ENCODE measurements at regions not wholly inside any gene's neighbourhood (a gene's known extent, or its start where the extent isn't known, plus 50 kb on each side); places are given as distances from the start of the nearest gene placed in this dataset.

DNA sequence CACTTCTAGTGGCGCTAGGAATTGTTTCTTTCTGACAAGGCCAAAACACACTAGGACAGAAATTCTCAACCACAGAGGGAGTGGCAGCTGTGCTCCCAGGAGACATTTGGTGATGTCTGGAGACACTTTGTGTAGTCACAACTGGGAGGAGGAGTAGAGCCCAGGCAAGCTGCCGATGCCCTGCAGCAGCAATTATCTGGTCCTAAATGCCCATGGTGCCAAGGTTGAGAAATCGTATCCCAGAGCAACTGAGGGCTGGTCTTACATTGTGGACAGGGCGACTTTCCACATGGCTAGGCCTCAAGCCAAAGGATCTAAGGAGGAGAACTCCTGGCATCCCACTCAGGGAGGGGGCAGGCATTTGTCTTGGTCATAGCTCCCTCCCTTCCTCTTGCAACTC lies 259.9 kb downstream of the GADD45G start:
- Histone ChIP-seq H2BK120ac (replicated peaks; ENCODE audit: low read depth, low read length) (no peak overlapping the region), H2BK5ac (ENCODE audit: low read depth, low read length) (no peak overlapping the region), H4K5ac (ENCODE audit: insufficient read length, low read depth, low read length) (peak overlapping the region; percentile 26), H2BK12ac (ENCODE audit: low read depth, low read length) (no peak overlapping the region), H3K9me3 (ENCODE audit: insufficient read depth in 2 of 2, low read depth in 1 of 2, low read length in 1 of 2) (no peaks in the 10 kb centered on the region), H3K4ac (replicated peaks; ENCODE audit: insufficient read length, low read depth, low read length) (no peak overlapping the region), H3K23me2 (ENCODE audit: low read depth, low read length) (0 out of 2 replicates have a peak, but pooled peaks cover 3% of the 10 kb centered on the region), H2AFZ (ENCODE audit: low read length) (no peak overlapping the region), H4K20me1 (replicated peaks in 1 of 2; ENCODE audit: control insufficient read depth in 1 of 2, insufficient read depth in 2 of 2, low read length in 2 of 2) (no peaks in the 10 kb centered on the region), H3K79me1 (ENCODE audit: low read depth, low read length) (no peaks in the 10 kb centered on the region), H4K91ac (replicated peaks; ENCODE audit: insufficient read length, low read length) (no peak overlapping the region), H3K36me3 (ENCODE audit: control insufficient read depth in 2 of 4, insufficient read depth in 4 of 4, low read length in 3 of 4) (no peaks in the 10 kb centered on the region), H3K4me3 (ENCODE audit: extremely low read depth in 1 of 4, insufficient read depth in 2 of 4, low read depth in 3 of 4, low read length in 4 of 4) (no peak overlapping the region), H2BK15ac (ENCODE audit: low read length) (no peak overlapping the region), H3K23ac (ENCODE audit: insufficient read length) (no peak overlapping the region), H3K79me2 (ENCODE audit: control insufficient read depth in 1 of 2, insufficient read depth in 2 of 2, low read length in 2 of 2) (no peaks in the 10 kb centered on the region), H3K27ac (ENCODE audit: low read depth, low read length) (no peak overlapping the region), H3K9ac (replicated peaks in 1 of 4; ENCODE audit: extremely low read depth in 1 of 4, low read depth in 3 of 4, low read length in 3 of 4) (no peak overlapping the region), H4K8ac (ENCODE audit: extremely low read depth, insufficient read depth, low read length) (no peak overlapping the region), H3K18ac (ENCODE audit: extremely low read depth, low read length) (no peak overlapping the region), H3K27me3 (replicated peaks in 1 of 4; ENCODE audit: control insufficient read depth in 3 of 4, extremely low read depth in 1 of 4, insufficient read depth in 3 of 4, low read length in 3 of 4) (no peaks in the 10 kb centered on the region), H3K4me1 (replicated peaks in 1 of 4; ENCODE audit: control insufficient read depth in 3 of 4, insufficient read depth in 4 of 4, low read length in 3 of 4) (no peaks in the 10 kb centered on the region; a peak in 1 of 7 replicates), H2BK20ac (ENCODE audit: low read length) (no peak overlapping the region), H3K56ac (replicated peaks; ENCODE audit: insufficient read length, low read depth, low read length) (no peak overlapping the region), H2AK5ac (ENCODE audit: low read depth, low read length) (no peak overlapping the region), H3K14ac (ENCODE audit: insufficient read length) (no peak overlapping the region), H3K4me2 (ENCODE audit: insufficient read depth in 1 of 2, low read depth in 2 of 2, low read length in 2 of 2) (no peak overlapping the region)
- ChIA-PET POLR2A (ENCODE audit: partially characterized antibody) (no interaction called here), CTCF (ENCODE audit: partially characterized antibody) (interaction anchor here (1.1 to 1.3 kb wide), 2 partner anchors 17 to 270 kb away, joined by 3 read pairs; no protein-coding TSS in a partner anchor)
- DNase-seq (ENCODE audit: low read depth in 1 of 2, low spot score in 2 of 2) (no peak), FAIRE-seq (no peak)
- TF ChIP-seq RNF2 (IDR thresholded peaks at IDR 0.05; ENCODE audit: borderline replicate concordance, low read depth, low read length, missing control alignments, poor library complexity, severe bottlenecking) (no peak), RFX5 (IDR thresholded peaks at IDR 0.05; ENCODE audit: borderline replicate concordance, low read depth, low read length) (no peak), KDM5A (IDR thresholded peaks at IDR 0.05; ENCODE audit: low read length) (no peak), PHF8 (conservative IDR thresholded peaks at IDR 0.05; ENCODE audit: low read depth, low read length) (no peak), ASH2L (IDR thresholded peaks at IDR 0.05; ENCODE audit: low read length) (no peak), SIRT6 (IDR thresholded peaks at IDR 0.05; ENCODE audit: low read length) (no peak), SP4 (IDR thresholded peaks at IDR 0.05; ENCODE audit: low read length) (no peak), BRCA1 (IDR thresholded peaks at IDR 0.05; ENCODE audit: low read depth, low read length) (no peak), CHD1 (IDR thresholded peaks at IDR 0.05; ENCODE audit: low read depth, low read length) (no peak)
- WGBS, 2 experiments (ENCODE audit: extremely low coverage in 1 of 2, insufficient coverage in 1 of 2, insufficient read length in 1 of 2, insufficient replicate concordance in 2 of 2, low coverage in 1 of 2, low lambda C conversion rate in 2 of 2, missing lambda C conversion rate in 1 of 2): 65% methylated on average over 4 of the region's 4 CpGs; no CpG with 5 or more reads in 1 of the 2 experiments

Measured in H1 (cell line).